ENCODE measurements at regions not wholly inside any gene's neighbourhood (a gene's known extent, or its start where the extent isn't known, plus 50 kb on each side); places are given as distances from the start of the nearest gene placed in this dataset.
A peak's percentile ranks its signal among the peaks of the same experiment; 100 is the strongest.

DNA sequence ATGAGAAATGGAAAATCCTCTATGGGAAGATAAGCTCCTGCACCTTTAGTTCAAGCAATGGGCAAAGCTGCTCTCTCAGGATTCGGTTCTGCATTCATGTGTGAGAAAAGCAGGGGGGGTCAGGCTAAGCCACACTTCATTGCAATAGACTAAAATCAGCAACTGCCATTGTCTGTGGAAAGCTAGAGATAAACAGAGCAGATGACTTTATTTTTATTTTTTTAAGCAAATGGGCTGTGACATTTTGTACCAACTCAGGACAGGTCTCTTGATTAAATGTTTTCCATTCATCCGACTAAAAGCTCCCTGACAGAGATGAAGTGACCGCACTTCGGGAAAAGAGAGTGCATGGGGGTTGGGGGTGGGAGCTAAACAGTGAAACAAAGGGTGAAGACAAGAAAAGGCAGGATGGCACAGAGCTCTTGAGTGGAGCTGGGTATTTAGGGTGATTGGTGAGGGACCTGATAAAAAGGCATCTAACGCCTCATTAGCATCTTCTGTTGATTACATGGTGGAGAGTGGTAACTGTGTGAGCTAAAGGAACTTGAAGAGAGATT, 987.4 kb downstream of the TUSC7 start:
- DNase-seq (ENCODE audit: low read depth): no peak

DNA sequence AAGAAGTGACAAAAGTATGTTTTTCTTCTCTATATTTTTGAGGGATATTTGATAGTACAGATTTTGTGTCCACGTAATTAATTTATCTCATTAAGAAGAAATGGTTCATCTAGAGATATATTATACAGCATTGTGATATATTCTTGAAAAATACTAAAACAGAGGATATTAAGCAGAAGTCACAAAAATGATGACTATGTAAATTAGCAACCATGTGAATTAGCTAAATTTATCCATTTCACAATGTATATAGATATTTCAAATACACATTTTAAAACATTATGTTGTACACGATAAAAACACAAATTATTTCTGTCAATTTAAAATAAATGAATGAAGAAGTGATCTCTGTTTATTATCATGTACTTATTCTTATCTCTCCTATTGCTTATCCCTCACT, 989.5 kb downstream of the TUSC7 start:
- no peak for DNase-seq (ENCODE audit: low read depth)

DNA sequence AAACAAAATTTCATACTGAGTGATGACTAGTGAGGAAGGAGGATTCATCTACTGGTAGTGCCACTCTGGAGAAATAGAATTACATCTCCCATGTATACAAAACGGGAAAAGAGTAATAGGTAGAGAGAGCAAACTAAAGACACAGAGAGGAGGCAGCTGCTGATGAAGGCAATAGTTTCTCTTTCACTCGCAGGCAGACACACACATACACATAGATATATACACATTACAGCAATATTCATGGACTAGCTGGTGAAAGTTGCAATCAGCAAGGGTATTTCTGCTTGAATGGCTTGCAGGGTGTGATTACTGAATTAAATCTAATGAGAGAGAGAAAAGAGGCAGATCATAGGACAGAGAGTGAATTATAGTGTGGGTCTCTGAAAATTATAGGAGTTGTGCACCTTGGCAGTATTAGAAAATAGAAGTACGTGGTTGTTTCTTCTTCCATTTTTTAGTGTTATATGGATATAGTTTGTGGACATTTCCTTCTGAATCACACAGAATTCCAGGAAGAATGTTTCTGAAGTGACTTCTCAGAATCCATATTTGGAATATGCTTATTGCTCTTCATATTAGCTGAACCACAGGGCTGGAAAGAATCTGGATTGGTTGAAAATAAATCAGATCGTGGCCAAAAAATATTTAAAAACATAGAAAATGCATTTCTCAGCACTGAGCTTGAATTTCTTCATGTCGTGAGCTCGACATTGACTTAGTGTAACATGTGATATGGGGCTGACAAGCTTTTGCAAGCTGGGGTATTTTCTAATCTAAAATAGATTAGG, 991.2 kb downstream of the TUSC7 start:
- no peak for DNase-seq (ENCODE audit: low read depth)

DNA sequence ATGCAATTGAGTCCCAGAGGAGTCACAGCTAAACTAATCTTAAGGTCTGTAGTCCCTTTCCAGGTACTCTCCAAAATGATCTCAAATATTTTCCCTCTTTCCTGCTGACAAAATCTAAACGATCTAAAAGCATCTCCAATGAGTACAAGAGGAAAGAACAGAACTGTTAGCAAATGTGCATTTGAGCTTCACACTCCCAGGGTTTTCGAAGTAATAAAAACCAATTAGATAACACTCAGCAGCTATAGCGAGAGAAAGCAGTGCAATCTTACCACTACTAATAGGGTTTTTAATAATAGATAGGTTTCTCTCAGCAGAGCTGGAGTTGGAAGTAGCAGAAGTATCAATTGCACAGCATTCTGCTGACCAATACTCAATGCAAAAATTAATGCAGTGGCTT, 995.4 kb downstream of the TUSC7 start:
- DNase-seq (ENCODE audit: low read depth): no peak

DNA sequence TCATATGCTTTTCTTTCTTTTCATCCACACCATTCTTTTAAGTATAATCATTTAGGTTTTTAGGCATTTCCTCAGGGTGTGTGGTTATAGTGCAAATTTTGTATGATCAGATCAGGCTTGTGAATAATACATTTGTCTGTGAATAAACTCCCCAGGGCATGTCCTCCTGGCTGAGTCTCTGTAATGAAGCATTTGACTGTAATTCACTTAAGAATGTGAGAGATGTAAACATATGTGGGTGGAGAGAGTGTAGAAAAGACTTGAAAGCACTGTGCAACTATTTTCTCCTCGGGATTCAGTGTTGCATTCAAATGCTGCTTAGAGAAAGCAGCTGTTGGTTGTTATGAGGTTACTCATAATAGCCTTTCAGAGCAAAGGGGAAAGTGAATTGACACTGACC, 996.5 kb downstream of the TUSC7 start:
- peak; percentile 49 for DNase-seq (ENCODE audit: low read depth)

DNA sequence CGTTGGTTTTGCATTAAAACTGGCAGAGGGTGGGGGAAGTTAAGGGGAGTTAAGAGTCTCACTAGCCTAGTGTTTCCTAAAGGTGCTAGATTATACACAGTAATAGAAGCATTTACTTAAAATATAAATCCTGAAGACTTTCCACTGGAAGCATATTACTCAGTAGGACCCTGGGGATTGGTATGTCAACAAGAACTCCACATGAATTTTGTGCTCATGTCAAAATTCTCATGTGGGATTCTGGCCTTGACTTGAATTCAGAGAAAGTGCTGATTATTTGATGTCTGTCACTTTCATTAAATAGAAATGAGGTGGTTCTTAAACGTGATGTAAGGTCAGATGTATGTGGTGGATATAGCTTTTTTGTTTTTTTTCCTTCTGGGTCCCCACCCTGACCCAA, 997.2 kb downstream of the TUSC7 start:
- DNase-seq (ENCODE audit: low read depth): no peak

DNA sequence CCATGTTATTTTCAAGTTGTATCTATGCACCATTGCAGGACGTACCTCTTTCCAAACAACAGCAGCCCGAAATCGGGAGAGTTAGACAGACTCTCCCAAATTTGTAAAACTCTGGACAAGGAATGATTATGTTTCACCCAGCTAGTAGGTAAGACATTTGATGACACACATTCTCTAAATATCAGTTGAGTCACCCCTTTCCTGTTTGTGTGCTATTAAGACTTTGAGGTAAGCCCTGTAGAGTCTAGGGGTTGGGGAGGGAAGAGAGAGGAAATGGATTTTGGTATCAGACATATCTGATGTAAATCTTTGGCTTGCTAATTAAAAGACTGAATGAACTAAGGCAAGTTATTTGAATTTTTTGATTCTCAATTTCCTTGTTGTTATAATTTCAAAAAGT, 999.0 kb downstream of the TUSC7 start:
- peak; percentile 9 for DNase-seq (ENCODE audit: low read depth)

DNA sequence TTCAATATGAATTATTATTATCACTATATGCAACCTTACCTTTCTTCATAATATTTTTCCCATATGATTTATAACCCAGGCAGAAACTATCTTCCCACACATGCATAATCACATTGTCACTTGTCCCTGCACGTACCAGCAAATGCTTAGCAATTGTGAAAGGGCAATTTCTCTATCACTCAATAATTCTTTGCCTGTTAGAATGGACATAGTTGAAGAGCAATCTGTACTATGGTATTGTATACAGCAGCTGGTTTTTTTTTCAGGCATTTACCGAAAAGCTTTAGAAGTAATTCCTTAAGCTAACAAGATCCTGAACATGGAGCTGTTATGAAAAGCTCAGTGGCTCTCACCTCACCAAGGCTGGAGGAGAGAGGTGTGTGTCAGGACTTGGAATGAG, 999.5 kb downstream of the TUSC7 start:
- no peak for DNase-seq (ENCODE audit: low read depth)

DNA sequence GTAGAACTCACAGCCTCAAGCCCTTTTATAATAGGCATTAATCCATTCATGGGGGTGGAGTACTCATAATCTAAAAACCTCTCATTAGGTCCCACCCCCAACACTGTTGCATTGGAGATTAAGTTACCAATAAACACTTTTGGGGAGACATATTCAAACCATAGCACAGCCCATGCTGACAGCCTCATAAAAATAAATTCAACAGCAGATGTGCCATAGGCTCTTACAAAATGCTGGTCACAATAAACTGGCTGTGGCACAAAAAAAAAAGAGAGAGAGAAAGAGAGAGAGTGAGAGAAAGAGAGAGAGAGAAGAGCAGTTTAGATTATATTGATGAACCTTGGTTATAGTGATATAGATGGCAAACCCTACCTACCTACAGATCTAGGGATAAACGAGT, 1000.9 kb downstream of the TUSC7 start:
- DNase-seq (ENCODE audit: low read depth): no peak

DNA sequence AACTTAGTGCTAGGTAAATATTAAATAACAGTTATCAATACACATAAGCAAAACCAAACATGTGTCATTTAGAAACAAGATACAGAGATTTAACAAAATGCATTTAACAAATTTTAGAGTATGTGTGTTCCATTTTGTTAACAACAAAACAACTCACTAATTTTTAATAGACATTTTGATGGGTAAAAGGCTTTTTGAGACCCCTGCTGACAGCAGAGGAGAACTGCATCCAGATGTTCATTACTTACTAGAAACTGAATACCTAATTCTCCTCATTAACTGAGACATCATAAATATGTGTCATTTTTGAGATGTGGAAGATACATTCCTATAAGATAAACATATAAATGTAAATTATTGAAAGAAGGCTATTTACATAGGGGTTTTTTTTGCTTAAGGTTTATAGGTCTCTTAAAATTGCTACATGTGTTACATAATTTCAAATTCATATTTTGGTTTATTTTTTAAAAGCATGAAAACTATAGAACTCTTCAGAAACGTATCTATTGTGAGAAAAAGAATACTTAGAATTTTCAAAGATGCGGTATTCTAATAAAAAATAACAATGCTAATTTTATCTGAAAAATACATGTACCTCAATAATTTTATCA, 1009.8 kb downstream of the TUSC7 start:
- DNase-seq (ENCODE audit: low read depth): peak; percentile 54

DNA sequence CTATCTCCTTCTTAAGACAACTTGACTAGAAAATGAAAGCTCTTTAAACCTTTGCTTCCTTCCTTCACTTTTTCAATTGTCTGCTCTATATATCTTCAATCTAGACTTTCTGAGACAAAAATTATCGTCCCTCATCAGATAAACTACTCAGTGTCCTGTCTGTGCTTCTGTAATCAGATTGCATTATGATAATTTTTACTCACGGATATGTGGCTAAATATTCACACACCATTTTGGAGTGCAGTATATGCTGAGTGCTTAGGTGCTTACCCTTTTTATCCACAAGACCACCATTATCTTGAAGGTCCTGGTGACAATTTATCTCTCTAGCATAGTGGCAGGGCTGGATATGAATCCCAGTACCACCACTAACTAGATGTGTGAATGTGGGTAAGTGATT, 1012.3 kb downstream of the TUSC7 start:
- no peak for DNase-seq (ENCODE audit: low read depth)

DNA sequence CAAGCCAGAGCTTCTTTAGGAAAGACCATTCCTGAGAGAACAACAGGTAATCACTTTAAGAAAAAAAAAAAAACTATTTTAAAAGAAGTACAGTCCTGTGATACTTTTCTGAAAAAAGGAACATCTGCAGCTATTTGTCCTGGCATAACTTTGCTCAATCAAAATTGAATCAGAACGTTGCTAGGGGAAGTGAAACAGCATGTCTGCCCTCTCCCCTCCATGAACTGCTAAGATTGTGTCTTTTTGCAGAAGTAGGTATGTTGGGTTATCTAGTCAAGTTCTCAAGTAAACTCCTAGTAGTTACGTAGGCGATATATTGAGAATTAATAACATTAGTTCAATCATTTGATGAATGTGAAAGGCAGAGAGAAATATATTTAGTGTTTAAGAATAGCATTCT, 1013.3 kb downstream of the TUSC7 start:
- DNase-seq (ENCODE audit: low read depth): no peak

DNA sequence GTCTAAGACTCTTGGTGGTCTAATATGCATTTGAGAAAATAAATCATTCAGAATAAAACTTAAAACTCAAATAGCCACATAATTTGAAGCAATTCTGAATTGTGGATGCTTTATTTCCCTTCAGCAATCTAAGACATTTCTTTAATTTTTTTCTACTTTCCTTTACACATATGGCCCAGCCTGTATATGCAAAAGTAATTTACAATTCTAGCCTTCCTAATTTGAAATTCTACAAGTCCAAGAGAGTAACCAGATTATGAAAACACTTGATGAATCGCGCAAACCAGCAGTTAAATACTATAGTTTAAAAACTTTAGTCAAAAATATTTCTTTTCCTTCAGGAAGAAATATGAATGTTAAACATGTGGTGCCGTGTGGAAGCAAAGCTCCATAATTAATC, 1014.2 kb downstream of the TUSC7 start:
- no peak for DNase-seq (ENCODE audit: low read depth)

DNA sequence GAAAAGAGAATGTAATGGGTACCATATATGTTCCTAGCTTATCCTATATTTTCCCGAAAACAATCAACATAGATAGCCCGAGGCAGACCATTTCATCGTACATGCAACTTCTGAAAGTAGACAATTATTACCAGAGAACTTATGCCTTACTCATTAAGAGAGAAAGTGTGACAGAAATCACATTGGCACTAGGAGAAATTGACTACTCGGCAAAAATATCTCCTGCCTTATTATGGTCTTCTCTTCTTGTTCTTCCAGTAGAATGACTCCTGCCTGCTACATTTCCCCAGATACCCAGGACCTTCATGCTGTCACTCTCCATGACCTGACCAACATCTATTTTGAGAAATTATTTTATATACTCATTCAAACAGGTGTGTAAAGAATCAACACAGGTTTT, 1015.7 kb downstream of the TUSC7 start:
- no peak for DNase-seq (ENCODE audit: low read depth)

DNA sequence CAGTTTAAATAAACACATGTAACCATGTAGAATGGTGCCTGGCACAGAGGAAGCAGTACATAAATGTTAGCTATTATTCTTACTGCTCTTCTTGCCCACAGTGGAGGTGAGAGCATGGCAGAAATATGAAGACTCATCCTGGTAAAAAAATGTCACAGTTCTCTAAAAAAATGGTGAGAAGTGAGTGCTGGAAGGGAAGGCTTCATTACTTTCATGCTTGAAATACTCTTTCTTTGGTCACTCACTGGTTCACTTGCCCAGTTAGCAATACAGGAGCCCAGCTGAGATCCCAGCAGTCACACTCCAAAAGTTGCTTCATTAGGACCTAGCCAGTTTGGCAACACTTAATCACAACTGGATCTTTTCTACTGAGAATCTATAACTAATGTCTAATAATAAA, 1017.2 kb downstream of the TUSC7 start:
- no peak for DNase-seq (ENCODE audit: low read depth)

DNA sequence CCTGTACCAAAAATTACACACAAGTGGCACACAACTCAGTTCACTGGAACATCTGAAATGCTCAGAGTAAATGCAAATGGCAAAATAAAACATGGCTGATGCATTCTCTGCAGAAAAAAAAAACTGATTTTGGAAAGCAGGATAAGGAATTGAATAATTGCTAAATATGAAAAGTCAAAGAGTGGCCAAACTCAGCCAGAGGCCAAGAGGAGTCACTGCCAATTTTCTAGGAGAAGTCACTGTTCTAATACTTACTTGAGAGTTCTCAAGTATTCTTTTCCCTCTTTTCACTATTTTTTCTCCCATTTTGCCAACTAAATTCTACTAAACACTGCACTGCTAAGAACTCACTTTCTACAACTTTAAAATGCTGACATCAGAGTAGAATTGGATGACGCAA, 1018.6 kb downstream of the TUSC7 start:
- no peak for DNase-seq (ENCODE audit: low read depth)

DNA sequence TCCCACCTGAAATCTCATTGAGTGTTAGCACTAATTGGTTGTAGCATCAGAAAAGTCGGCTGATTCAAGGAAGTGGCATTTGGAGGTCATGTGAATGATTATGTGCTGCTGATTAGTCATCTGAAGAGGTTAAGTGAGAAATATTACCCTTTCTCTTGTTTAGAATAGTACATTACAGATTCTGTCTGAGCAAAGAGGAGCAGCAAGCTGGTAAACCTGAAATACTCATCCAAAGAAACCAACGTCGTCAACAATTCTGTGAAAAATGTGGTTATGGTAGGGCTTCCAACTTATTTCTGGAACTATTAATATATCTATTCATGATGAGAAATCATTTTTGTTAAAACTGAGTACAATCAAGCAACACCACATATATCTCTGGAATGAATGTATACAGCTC, 1024.9 kb downstream of the TUSC7 start:
- DNase-seq (ENCODE audit: low read depth): no peak

DNA sequence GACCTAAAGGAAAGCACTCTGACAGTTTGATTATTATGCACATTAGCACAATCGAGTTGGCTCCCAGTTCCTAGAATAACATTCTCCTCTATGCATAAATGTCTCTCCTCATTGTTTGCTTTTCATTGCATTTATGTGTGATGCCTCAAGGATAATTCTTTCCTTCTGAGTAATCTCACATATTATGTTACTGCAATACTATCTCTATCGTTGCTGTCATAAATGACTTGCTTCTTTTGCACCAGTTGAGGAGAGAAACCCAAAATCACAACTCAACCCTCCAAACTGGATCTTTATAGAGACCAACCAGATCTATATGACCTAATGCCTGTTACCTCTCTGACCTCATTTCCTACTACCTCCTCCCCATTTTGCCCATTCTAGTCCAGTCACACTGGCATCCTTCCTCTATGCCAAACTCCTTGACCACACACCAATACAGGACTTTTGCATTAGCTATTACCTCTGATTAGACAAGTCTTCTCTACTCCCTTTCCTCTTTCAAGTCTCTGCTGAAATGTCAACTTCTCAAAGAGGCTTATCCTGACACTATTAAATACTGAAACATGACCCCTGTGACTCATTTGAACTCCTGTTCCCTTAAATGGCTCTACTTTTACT, 1026.0 kb downstream of the TUSC7 start:
- peak; percentile 15 for DNase-seq (ENCODE audit: low read depth)

DNA sequence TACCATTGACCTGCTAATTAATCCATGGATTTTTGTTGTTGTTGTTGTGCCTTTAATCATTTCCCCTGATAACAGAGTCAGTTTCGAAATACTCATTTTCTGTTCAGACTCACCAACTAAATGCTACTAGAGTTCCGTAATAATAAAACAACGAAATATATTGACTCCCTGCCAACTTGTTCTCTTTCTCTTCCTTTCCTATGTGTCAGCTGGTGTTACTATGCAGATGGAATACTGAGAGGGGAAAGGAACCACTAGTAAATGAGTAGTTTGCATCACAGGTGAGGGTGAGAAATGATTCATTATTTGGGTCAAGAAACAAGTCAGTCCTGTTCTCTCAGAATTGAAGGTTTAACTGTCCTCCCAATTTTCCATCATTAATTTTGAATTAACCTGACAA, 1027.3 kb downstream of the TUSC7 start:
- DNase-seq (ENCODE audit: low read depth): no peak

DNA sequence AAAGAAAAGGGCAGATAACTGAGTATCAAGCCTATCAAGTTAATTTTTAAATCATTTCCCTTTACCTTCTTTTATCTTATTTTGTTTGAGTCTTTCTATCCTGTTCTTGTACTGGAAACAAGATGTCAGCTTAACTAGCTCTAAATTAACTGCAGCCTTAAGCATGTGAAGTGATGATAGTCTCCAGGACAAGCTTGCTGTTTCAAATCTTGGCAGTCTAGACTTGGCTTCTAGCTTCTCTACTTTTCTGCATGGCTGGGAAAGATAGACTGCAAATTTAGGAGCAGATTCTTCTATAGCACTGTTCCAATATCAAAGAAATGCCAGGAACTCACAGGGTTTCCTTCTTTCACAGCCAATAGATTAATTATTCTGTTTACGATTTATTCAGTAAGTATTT, 1034.4 kb downstream of the TUSC7 start:
- DNase-seq (ENCODE audit: low read depth): no peak

DNA sequence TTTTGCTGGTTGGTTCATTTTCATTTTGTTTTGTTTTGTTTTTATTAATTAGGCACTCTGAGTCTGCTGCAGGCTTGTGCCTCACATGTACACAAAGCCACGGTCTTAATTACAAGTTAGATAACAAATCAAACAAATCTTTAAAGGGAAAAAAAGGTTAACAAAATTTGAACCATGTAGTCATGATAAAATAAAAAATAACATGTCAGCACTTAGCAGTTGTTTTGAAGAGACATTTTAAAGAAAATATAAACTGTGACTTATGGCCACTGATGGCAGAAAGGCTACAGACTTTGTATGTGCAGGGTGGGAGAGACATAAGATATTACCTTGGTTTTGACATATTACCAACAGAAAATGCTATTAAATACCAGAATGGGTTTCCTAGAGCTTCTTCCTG, 1035.4 kb downstream of the TUSC7 start:
- no peak for DNase-seq (ENCODE audit: low read depth)

DNA sequence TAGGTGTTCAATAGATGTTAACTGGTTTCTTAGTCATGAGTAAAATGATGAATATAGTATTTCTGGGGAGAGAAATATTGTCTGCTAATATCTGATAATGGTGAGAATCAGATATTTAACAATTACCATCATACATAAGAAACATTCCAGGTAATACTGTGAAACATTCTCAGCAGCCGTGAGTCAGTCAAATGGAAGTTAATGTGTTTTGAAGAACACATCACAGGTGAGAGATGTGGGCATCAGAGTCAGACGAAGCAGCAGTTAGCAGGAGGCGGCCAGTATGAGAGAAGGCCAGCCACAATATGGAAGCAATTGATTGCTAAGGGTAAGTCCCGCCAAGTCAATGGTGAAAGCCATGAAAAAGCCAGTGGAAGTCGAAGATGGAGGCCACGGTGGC, 1035.9 kb downstream of the TUSC7 start:
- DNase-seq (ENCODE audit: low read depth): no peak

DNA sequence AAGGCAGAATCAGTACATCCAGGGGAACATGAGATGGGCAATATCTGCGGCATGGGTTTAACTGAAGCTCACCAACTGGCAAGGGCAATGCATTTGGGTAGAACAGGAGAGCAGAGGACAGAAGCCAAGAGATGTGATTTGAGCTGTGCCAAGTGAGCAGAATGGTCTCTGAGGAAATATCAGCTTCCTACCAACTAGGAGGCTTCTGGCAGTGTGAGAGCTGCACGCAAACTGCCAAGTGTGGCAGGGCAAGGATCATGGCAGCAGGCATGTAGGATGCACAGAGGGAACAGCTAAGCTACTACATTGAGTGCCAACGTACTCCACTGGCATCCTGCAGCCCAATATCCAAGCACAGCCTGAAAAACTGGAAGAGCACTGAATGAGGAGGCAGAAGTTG, 1036.5 kb downstream of the TUSC7 start:
- DNase-seq (ENCODE audit: low read depth): no peak

Data from myocyte (in vitro differentiated cells).